Fibroblast of mammary gland (primary cell): ENCODE measurements at regions not wholly inside any gene's neighbourhood (a gene's known extent, or its start where the extent isn't known, plus 50 kb on each side); places are given as distances from the start of the nearest gene placed in this dataset.
A peak's percentile ranks its signal among the peaks of the same experiment; 100 is the strongest.

Experiments
- DNase-seq: peaks from one replicate; pipeline ENCODE4 v3.0.0-alpha.2; 2010; ENCODE audit warnings: low read depth
- H3K4me3 ChIP-seq: 2 replicates; pipeline ENCODE4 v1.5.1; 2011; ENCODE audit warnings: low read depth, mild to moderate bottlenecking, low read length, moderate library complexity; ENCODE audit not compliant: control insufficient read depth
- CTCF ChIP-seq: conservative IDR thresholded peaks from 2 replicates; pipeline ENCODE4 v1.5.1; 2011; ENCODE audit warnings: low read depth, low read length, inconsistent platforms; ENCODE audit not compliant: control insufficient read depth, insufficient read depth

- H3K4me3 ChIP-seq, result no peak overlapping the region
- no peak for TF ChIP-seq CTCF
- DNase-seq, result no peak
These were observed 167.6 kb upstream of the MAFB start for GRCh38 chr20:40856653-40857052.

GRCh38 chr20:40860487-40860902 lies 168.1 kb upstream of the TOP1 start:
- no peak overlapping the region for H3K4me3 ChIP-seq
- TF ChIP-seq CTCF, result no peak
- peak; percentile 87 for DNase-seq

- no peak for DNase-seq
- TF ChIP-seq CTCF, result no peak
These were observed 167.1 kb upstream of the TOP1 start for GRCh38 chr20:40861427-40862008.

GRCh38 chr20:40863355-40863919 lies 165.2 kb upstream of the TOP1 start:
- DNase-seq, result no peak
- TF ChIP-seq CTCF, result no peak
- no peak overlapping the region for H3K4me3 ChIP-seq

More at GRCh38 chr20:40861427-40862008, 167.1 kb upstream of the TOP1 start:
- H3K4me3 ChIP-seq, result no peak overlapping the region

- TF ChIP-seq CTCF, result no peak
- no peak for DNase-seq
- no peak overlapping the region for H3K4me3 ChIP-seq
These were observed 164.2 kb upstream of the TOP1 start for GRCh38 chr20:40864470-40864869.

- DNase-seq, result no peak
- no peak overlapping the region for H3K4me3 ChIP-seq
- TF ChIP-seq CTCF, result no peak
These were observed 163.5 kb upstream of the TOP1 start for GRCh38 chr20:40865095-40865494.
